Heart left ventricle (tissue), 16 donors: ENCODE measurements at regions not wholly inside any gene's neighbourhood (a gene's known extent, or its start where the extent isn't known, plus 50 kb on each side); places are given as distances from the start of the nearest gene placed in this dataset.

Experiments
- ATAC-seq, 4 donors: fragments of 200-7000 bp; cut with Tn5 transposase; one replicate each; pipeline ENCODE4 v1.9.1; 2020 to 2022; ENCODE audit warnings: moderate library complexity in 4 of 4, mild to moderate bottlenecking in 3 of 4, moderate number of reproducible peaks in 1 of 4
- DNase-seq, 5 donors: peaks; one replicate each; pipeline ENCODE4 v3.0.0-alpha.2; 2020
- H3K27ac ChIP-seq, 12 donors: fragments of 200-600 bp; sonication (generic) in 4 of 12; one replicate each; pipeline versions ENCODE4 v1.5.0 to v1.8.0; 2016 to 2022; ENCODE audit warnings: mild to moderate bottlenecking in 2 of 12
- H3K27me3 ChIP-seq, 9 donors: fragments of 200-600 bp; sonication (generic) in 2 of 9; one replicate each; pipeline versions ENCODE4 v1.5.1 to v1.8.0; 2016 to 2022; ENCODE audit warnings: mild to moderate bottlenecking in 3 of 9
- H3K36me3 ChIP-seq, 9 donors: fragments of 200-600 bp; sonication (generic) in 2 of 9; one replicate each; pipeline versions ENCODE4 v1.5.0 to v1.8.0; 2018 to 2022; ENCODE audit warnings: mild to moderate bottlenecking in 2 of 9
- H3K4me1 ChIP-seq, 12 donors: fragments of 200-600 bp; sonication (generic) in 4 of 12; one replicate each; pipeline versions ENCODE4 v1.5.0 to v1.8.0; 2016 to 2022; ENCODE audit warnings: mild to moderate bottlenecking in 3 of 12
- H3K4me3 ChIP-seq, 12 donors: fragments of 200-600 bp; sonication (generic) in 4 of 12; one replicate each; pipeline versions ENCODE4 v1.5.0 to v1.8.0; 2017 to 2022; ENCODE audit warnings: mild to moderate bottlenecking in 9 of 12, moderate library complexity in 4 of 12
- H3K9me3 ChIP-seq, 12 donors: fragments of 200-600 bp; sonication (generic) in 4 of 12; one replicate each; pipeline versions ENCODE4 v1.5.0 to v1.8.0; 2016 to 2022; ENCODE audit warnings: mild to moderate bottlenecking in 1 of 12
- CTCF ChIP-seq, 12 donors: fragments of 200-600 bp; sonication (generic) in 4 of 12; IDR thresholded peaks; one replicate each; pipeline versions ENCODE4 v1.5.0 to v1.8.0; 2018 to 2022; ENCODE audit warnings: antibody characterized with exemption in 12 of 12, mild to moderate bottlenecking in 5 of 12
- POLR2A ChIP-seq, 2 donors: fragments of 450-650 bp; IDR thresholded peaks; one replicate each; pipeline ENCODE4 v1.6.1; 2017; ENCODE audit warnings: antibody characterized with exemption in 2 of 2, mild to moderate bottlenecking in 2 of 2, moderate library complexity in 2 of 2
- WGBS, 4 donors: extraction: QIAGEN DNeasy Blood & Tissue Kit in 2 of 4; methylation state at CpG; one replicate each; pipeline versions ENCODE4 v1.1.5 to v1.1.7; 2013 to 2018; 5-methylcytosine and 5-hydroxymethylcytosine counted together
- intact Hi-C, 10 donors: fragments of 100-400 bp; cut with DNase I; formaldehyde crosslinking; loops; one replicate each; pipeline versions ENCODE4 v1.11.1 to v1.14.2; 2022
- donor health status: ischemic (EF 13 %, LVEDD 7.1; RV severe dilation, severe dysfunction).
- donor health status: healthy with polysubstance abuse.
- donor health status: DM: no; HTN: yes; CAD: no.
- donor health status: DM: no; HTN: no; CAD: no.
- donor health status: ischemic (EF 25% LVEDD 6.9; RV normal size, moderate dysfunction).
- donor health status: ischemic (EF 25% LVEDD 5.7; RV mildly dilated, moderate dysfunction).
- donor health status: healthy.
- donor health status: DM: yes; HTN: yes; CAD: no.
- donor health status: ischemic (EF 35%, LVEDD 5.7; RV mildly dilated, moderate dysfunction).
- donor health status: nonischemic (EF 11% LVEDD 7.7; RV severe dilation, severe dysfunction).
- donor health status: DM: yes; HTN: yes; CAD: no.
- donor health status: PGD.
- donor health status: ischemic (EF 29% LVEDD 5.4; RV normal size, mild dysfunction).
- donor health status: nonischemic (EF 23%, LVEDD 6.1; RV moderate dilation, normal function).

- H3K27ac ChIP-seq, result no peak overlapping the region
- H3K36me3 ChIP-seq, result no peaks in the 10 kb centered on the region
- H3K27me3 ChIP-seq, result no peaks in the 10 kb centered on the region
- no peaks in the 10 kb centered on the region for H3K4me1 ChIP-seq
- H3K9me3 ChIP-seq, result no peaks in the 10 kb centered on the region
- intact Hi-C loops, result no loop called here
- TF ChIP-seq POLR2A (IDR thresholded peaks at IDR 0.05) (no peak), CTCF (IDR thresholded peaks at IDR 0.05) (no peak)
- DNase-seq (no peak), ATAC-seq (no peak)
- no peak overlapping the region for H3K4me3 ChIP-seq
- 70 to 84% (median 80%) methylated on average over 9 of the region's 9 CpGs for WGBS, 4 donors
Observed at GRCh38 chr5:165360784-165361542, 1855.5 kb downstream of the MAT2B start.

GRCh38 chr5:165370233-165370632, 1864.8 kb downstream of the MAT2B start:
- Histone ChIP-seq H3K9me3 (no peaks in the 10 kb centered on the region), H3K4me3 (no peak overlapping the region), H3K4me1 (no peaks in the 10 kb centered on the region), H3K27ac (no peak overlapping the region), H3K36me3 (no peaks in the 10 kb centered on the region), H3K27me3 (no peaks in the 10 kb centered on the region)
- TF ChIP-seq POLR2A (IDR thresholded peaks at IDR 0.05) (no peak), CTCF (IDR thresholded peaks at IDR 0.05) (no peak)
- 86 to 88% (median 86%) methylated on average over 4 of the region's 4 CpGs for WGBS, 4 donors
- intact Hi-C loops, result no loop called here
- DNase-seq (no peak), ATAC-seq (no peak)

GRCh38 chr5:165370794-165371193, 1865.4 kb downstream of the MAT2B start:
- no peak for TF ChIP-seq POLR2A (IDR thresholded peaks at IDR 0.05)
- no peak for TF ChIP-seq CTCF (IDR thresholded peaks at IDR 0.05)
- Histone ChIP-seq H3K27me3 (no peaks in the 10 kb centered on the region), H3K4me1 (no peaks in the 10 kb centered on the region), H3K27ac (no peak overlapping the region), H3K4me3 (no peak overlapping the region), H3K36me3 (no peaks in the 10 kb centered on the region), H3K9me3 (no peaks in the 10 kb centered on the region)
- DNase-seq, result no peak
- no peak for ATAC-seq
- WGBS, 4 donors, result 90 to 93% (median 90%) methylated on average over 1 of the region's 1 CpG
- intact Hi-C loops, result no loop called here

- DNase-seq (no peak), ATAC-seq (no peak)
- 69 to 79% (median 72%) methylated on average over 2 of the region's 2 CpGs for WGBS, 4 donors
- intact Hi-C loops, result no loop called here
- H3K36me3 ChIP-seq, result no peaks in the 10 kb centered on the region
- no peaks in the 10 kb centered on the region for H3K27me3 ChIP-seq
- no peak overlapping the region for H3K4me3 ChIP-seq
- H3K27ac ChIP-seq, result no peak overlapping the region
- TF ChIP-seq CTCF (IDR thresholded peaks at IDR 0.05) (no peak), POLR2A (IDR thresholded peaks at IDR 0.05) (no peak)
- no peaks in the 10 kb centered on the region for H3K4me1 ChIP-seq
- no peaks in the 10 kb centered on the region for H3K9me3 ChIP-seq
Observed at GRCh38 chr5:165375201-165375600, 1869.8 kb downstream of the MAT2B start.
